ENCODE measurements at regions not wholly inside any gene's neighbourhood (a gene's known extent, or its start where the extent isn't known, plus 50 kb on each side); places are given as distances from the start of the nearest gene placed in this dataset.

GRCh38 chr12:114952573-114953271 lies 268.7 kb upstream of the TBX3 start:
- TF ChIP-seq CTCF (IDR thresholded peaks at IDR 0.05; ENCODE audit: low read depth, low read length) (no peak), MAX (IDR thresholded peaks at IDR 0.05; ENCODE audit: low read depth, low read length) (no peak)
